ENCODE measurements at regions not wholly inside any gene's neighbourhood (a gene's known extent, or its start where the extent isn't known, plus 50 kb on each side); places are given as distances from the start of the nearest gene placed in this dataset.

DNA sequence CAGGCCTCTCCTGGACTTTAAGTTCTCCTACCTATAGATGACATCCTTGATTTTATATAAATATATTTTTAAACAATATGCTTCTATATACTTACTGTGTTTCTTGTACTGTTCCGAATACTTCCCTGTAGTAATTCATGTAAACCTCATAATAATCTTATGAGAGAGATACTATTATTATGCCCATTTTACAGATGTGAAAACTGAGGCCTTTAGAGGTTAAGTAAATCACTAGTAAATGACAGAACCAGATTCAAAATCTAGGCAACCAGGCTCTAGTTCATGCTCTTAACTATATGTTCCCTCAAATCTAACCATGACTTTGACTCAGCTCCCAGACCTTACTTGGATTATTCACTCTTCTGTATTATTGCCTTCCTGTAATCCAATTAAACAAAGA lies 243.0 kb upstream of the NR4A3 start:
- no peak overlapping the region for H3K4me3 Mint-ChIP-seq
- DNase-seq, result no peak
- TF ChIP-seq, protein P1, sequence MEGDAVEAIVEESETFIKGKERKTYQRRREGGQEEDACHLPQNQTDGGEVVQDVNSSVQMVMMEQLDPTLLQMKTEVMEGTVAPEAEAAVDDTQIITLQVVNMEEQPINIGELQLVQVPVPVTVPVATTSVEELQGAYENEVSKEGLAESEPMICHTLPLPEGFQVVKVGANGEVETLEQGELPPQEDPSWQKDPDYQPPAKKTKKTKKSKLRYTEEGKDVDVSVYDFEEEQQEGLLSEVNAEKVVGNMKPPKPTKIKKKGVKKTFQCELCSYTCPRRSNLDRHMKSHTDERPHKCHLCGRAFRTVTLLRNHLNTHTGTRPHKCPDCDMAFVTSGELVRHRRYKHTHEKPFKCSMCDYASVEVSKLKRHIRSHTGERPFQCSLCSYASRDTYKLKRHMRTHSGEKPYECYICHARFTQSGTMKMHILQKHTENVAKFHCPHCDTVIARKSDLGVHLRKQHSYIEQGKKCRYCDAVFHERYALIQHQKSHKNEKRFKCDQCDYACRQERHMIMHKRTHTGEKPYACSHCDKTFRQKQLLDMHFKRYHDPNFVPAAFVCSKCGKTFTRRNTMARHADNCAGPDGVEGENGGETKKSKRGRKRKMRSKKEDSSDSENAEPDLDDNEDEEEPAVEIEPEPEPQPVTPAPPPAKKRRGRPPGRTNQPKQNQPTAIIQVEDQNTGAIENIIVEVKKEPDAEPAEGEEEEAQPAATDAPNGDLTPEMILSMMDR (IDR thresholded peaks at IDR 0.05), result no peak
- H3K27ac Mint-ChIP-seq, result no peak overlapping the region
- H3K27me3 Mint-ChIP-seq (ENCODE audit: low read depth, poor library complexity), result peaks cover under 1% of the 10 kb centered on the region
- H3K9me3 Mint-ChIP-seq, result peaks cover 6% of the 10 kb centered on the region
- H3K4me1 Mint-ChIP-seq, result no peaks in the 10 kb centered on the region
- peaks cover 3% of the 10 kb centered on the region for H3K36me3 Mint-ChIP-seq (ENCODE audit: low read depth)

DNA sequence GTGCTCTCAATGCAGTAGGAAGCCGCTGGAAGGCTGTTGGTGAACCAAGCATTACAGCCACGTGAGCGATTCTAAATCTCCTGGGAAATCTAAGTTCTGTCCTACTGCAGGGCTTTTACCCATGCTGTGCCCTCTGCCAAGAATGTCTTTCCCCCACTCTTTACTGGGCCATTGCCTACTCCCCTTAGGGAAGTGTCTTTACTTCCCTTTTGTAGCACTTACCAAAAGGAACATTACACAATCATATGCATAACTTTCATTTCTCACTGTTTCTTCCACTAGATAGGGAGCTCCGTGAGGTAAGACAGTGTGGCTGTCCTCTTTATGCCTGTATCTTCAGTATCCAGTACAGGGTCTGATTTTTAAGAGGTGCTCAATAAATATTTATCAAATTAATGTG lies 241.7 kb upstream of the NR4A3 start:
- DNase-seq, result no peak
- Mint-ChIP-seq H3K27me3 (ENCODE audit: low read depth, poor library complexity) (peaks cover 3% of the 10 kb centered on the region), H3K36me3 (ENCODE audit: low read depth) (peaks cover 3% of the 10 kb centered on the region), H3K4me3 (no peak overlapping the region), H3K4me1 (no peaks in the 10 kb centered on the region), H3K9me3 (peaks cover 11% of the 10 kb centered on the region), H3K27ac (no peak overlapping the region)
- TF ChIP-seq, protein P1 (IDR thresholded peaks at IDR 0.05), result no peak

DNA sequence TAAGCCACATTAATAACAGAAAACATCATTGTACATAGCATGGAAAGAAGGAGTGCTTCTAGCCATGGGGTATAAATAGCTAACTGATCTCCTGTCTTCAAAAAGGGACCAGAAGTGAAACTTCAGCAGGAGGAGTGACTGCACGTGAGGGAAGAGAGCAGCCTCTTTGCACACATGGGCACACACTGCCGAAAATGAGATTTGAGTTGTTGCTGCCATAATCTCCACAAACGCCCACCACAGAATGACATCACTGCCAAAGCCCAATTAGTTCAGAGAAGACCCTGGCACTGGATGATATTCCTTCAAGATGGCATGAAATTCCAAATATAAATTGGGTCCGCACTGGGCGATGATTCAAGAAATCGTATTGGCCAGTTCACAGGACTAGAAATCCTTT lies 238.9 kb upstream of the NR4A3 start:
- Mint-ChIP-seq H3K27me3 (ENCODE audit: low read depth, poor library complexity) (peaks cover 3% of the 10 kb centered on the region), H3K27ac (no peak overlapping the region), H3K4me3 (no peak overlapping the region), H3K36me3 (ENCODE audit: low read depth) (peaks cover 3% of the 10 kb centered on the region), H3K9me3 (peaks cover 11% of the 10 kb centered on the region), H3K4me1 (no peaks in the 10 kb centered on the region)
- DNase-seq, result no peak
- TF ChIP-seq, protein P1 (IDR thresholded peaks at IDR 0.05), result no peak

DNA sequence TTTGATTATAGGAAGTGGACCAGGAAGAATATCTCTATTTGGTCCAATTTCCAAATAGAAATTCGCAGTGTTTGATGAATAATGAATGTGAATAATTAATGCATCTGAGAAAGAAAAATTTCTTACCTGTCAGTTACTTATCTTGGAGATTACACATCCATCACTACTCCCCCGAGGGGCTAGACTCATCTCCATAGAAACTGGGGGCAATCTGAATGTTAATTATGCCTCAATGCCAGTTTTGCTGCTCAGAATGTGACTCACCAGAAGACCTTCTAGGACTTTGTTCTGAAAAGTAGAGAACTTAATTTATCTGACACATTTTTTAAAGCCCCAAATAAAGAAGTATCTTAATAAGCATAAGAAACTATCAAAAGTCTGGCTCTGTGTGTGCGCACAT lies 233.4 kb upstream of the NR4A3 start:
- Mint-ChIP-seq H3K27ac (no peak overlapping the region), H3K27me3 (ENCODE audit: low read depth, poor library complexity) (peaks cover 3% of the 10 kb centered on the region), H3K4me3 (no peak overlapping the region), H3K36me3 (ENCODE audit: low read depth) (peaks cover 3% of the 10 kb centered on the region), H3K9me3 (peaks cover 9% of the 10 kb centered on the region), H3K4me1 (no peaks in the 10 kb centered on the region)
- DNase-seq, result no peak
- TF ChIP-seq, protein P1 (IDR thresholded peaks at IDR 0.05), result no peak

DNA sequence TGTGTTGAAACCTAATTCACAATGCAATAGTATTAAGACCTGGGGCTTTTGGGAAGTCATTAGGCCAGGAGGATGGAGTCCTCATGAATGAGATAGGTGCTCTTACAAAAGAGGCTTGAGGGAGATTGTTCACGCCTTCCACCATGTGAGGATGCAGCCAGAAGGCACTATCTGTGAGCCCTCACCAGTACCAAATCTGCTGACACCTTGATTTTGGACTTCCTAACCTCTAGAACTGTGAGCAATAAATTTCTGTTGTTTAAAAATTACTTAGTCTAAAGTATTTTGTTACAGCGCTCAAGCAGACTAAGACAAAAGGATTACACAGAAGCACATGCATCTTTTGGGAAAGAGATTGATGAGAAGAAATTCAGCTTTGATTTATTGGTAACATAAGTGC lies 232.9 kb upstream of the NR4A3 start:
- no peak overlapping the region for H3K4me3 Mint-ChIP-seq
- peaks cover 5% of the 10 kb centered on the region for H3K9me3 Mint-ChIP-seq
- H3K36me3 Mint-ChIP-seq (ENCODE audit: low read depth), result no peaks in the 10 kb centered on the region
- no peak for DNase-seq
- H3K27ac Mint-ChIP-seq, result no peak overlapping the region
- TF ChIP-seq, protein P1 (IDR thresholded peaks at IDR 0.05), result no peak
- H3K4me1 Mint-ChIP-seq, result no peaks in the 10 kb centered on the region
- H3K27me3 Mint-ChIP-seq (ENCODE audit: low read depth, poor library complexity), result peaks cover 2% of the 10 kb centered on the region

DNA sequence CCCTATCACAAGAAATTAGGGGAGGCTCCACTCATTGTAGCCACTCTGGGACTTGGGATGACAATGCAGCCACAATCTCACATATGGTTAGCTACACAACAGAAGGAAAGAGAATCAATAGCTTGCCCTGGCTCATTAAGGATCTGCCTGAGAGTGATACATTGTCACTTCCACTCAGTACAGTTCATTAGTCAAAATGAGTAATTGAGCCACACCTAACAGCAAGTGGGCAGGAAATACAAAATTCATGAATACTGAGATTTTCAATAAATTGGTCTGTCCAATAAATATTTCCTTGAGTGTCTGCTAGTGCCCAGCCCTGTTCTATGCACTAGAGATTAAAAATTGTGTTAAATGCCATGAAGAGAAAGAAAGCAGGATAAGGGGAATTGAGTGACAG lies 231.3 kb upstream of the NR4A3 start:
- no peaks in the 10 kb centered on the region for H3K9me3 Mint-ChIP-seq
- H3K27ac Mint-ChIP-seq, result no peak overlapping the region
- TF ChIP-seq, protein P1 (IDR thresholded peaks at IDR 0.05), result no peak
- H3K4me3 Mint-ChIP-seq, result no peak overlapping the region
- H3K4me1 Mint-ChIP-seq, result no peaks in the 10 kb centered on the region
- no peaks in the 10 kb centered on the region for H3K27me3 Mint-ChIP-seq (ENCODE audit: low read depth, poor library complexity)
- H3K36me3 Mint-ChIP-seq (ENCODE audit: low read depth), result no peaks in the 10 kb centered on the region
- DNase-seq, result no peak

All from nephron progenitor cell (in vitro differentiated cells).